Right lobe of liver (tissue), 6 donors: ENCODE measurements at regions not wholly inside any gene's neighbourhood (a gene's known extent, or its start where the extent isn't known, plus 50 kb on each side); places are given as distances from the start of the nearest gene placed in this dataset.

Experiments
- ATAC-seq, 4 donors: fragments of 200-7000 bp; cut with Tn5 transposase; one replicate each; pipeline ENCODE4 v1.9.1; 2020; ENCODE audit warnings: mild to moderate bottlenecking in 4 of 4, moderate library complexity in 4 of 4
- DNase-seq, 3 donors: peaks; one replicate each; pipeline ENCODE4 v3.0.0-alpha.2; 2020
- H3K27ac ChIP-seq, 3 donors: fragments of 200-600 bp; one replicate each; pipeline ENCODE4 v1.8.0; 2022
- H3K27me3 ChIP-seq, 2 donors: fragments of 200-600 bp; one replicate each; pipeline ENCODE4 v1.8.0; 2022
- H3K36me3 ChIP-seq, 4 donors: fragments of 200-600 bp; sonication (generic) in 1 of 4; one replicate each; pipeline versions ENCODE4 v1.5.1 to v1.8.0; 2017 to 2022; ENCODE audit warnings: control low read depth in 1 of 4
- H3K4me1 ChIP-seq, 4 donors: fragments of 200-600 bp; sonication (generic) in 1 of 4; one replicate each; pipeline versions ENCODE4 v1.5.1 to v1.8.0; 2017 to 2022; ENCODE audit warnings: control low read depth in 1 of 4
- H3K4me3 ChIP-seq, 3 donors: fragments of 200-600 bp; one replicate each; pipeline ENCODE4 v1.8.0; 2022
- H3K9me3 ChIP-seq, 4 donors: fragments of 200-600 bp; sonication (generic) in 1 of 4; one replicate each; pipeline versions ENCODE4 v1.5.1 to v1.8.0; 2017 to 2022; ENCODE audit warnings: control low read depth in 1 of 4
- CTCF ChIP-seq, 4 donors: fragments of 200-600 bp in 3 of 4; fragments of 450-650 bp in 1 of 4; IDR thresholded peaks; one replicate each; pipeline versions ENCODE4 v1.5.1 to v1.8.0; 2016 to 2022; ENCODE audit warnings: antibody characterized with exemption in 4 of 4, mild to moderate bottlenecking in 2 of 4
- POLR2A ChIP-seq: fragments of 450-650 bp; IDR thresholded peaks from one replicate; pipeline ENCODE4 v1.6.1; 2017; ENCODE audit warnings: antibody characterized with exemption, mild to moderate bottlenecking
- WGBS: methylation state at CpG from one replicate; pipeline ENCODE4 v1.1.6; 2018; ENCODE audit warnings: low coverage, low lambda C conversion rate; ENCODE audit not compliant: insufficient coverage; ENCODE audit errors: missing lambda C conversion rate; 5-methylcytosine and 5-hydroxymethylcytosine counted together
- intact Hi-C, 2 donors: fragments of 100-400 bp; cut with DNase I; formaldehyde crosslinking; loops; one replicate each; pipeline versions ENCODE4 v1.11.2 to v1.14.1; 2022
- donor health status: DM: no; HTN: yes; CAD: no.
- donor health status: DM: no; HTN: no; CAD: no.
- donor health status: DM: no; HTN: no; CAD: no.
- donor health status: DM: no; HTN: yes; CAD: no.
- donor health status: DM: no; HTN: yes; CAD: no.

DNA sequence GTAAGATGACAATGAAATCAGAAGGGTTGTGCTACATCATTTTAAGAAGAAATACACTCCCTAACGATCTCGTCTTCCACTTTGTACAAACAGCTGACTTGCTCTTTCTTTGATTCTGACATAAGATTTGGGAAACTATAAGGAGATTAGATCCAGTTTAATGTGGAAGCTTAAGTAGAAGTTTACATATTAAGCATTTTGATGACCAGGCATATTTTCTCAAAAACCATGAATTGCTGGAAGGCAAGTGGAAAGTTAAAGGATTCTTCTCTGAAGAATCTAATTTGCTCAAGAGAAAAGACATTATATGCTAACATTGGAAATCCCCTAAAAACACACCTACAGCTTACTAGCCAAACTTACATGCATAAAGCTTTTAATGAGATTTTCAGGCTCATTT lies 531.9 kb upstream of the PTPRD start:
- ATAC-seq (no peak), DNase-seq (no peak)
- 44% methylated on average over 2 of the region's 2 CpGs for WGBS
- H3K4me3 ChIP-seq, result no peak overlapping the region
- H3K36me3 ChIP-seq, result no peaks in the 10 kb centered on the region
- H3K4me1 ChIP-seq, result no peaks in the 10 kb centered on the region
- H3K9me3 ChIP-seq, result no peaks in the 10 kb centered on the region
- intact Hi-C loops, result no loop called here
- H3K27me3 ChIP-seq, result no peaks in the 10 kb centered on the region
- TF ChIP-seq POLR2A, result no peak
- TF ChIP-seq CTCF (IDR thresholded peaks at IDR 0.05), result no peak
- no peak overlapping the region for H3K27ac ChIP-seq

DNA sequence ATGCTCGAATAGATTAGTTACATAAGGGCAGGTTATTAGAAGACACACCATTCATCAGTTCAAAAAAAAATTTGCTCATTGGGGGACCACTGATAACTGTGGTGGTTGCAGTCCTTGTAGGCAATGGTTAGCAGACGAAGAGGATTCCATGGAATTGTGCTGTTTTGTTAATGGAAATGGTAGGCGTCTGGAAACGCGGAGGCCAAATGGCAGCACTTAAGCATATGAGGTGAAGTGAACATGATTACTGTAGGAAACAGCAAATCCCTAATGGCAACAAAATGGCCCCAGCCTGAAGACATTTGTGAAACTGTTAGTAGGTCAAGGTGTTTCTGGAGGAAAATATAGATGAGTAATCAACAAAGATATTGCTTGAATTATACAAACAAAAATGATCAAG lies 535.4 kb upstream of the PTPRD start:
- no peak for ATAC-seq
- TF ChIP-seq CTCF (IDR thresholded peaks at IDR 0.05) (no peak), POLR2A (no peak)
- 72% methylated on average over 5 of the region's 5 CpGs for WGBS
- Histone ChIP-seq H3K36me3 (no peaks in the 10 kb centered on the region), H3K27ac (no peak overlapping the region), H3K27me3 (no peaks in the 10 kb centered on the region), H3K4me1 (no peaks in the 10 kb centered on the region), H3K9me3 (no peaks in the 10 kb centered on the region), H3K4me3 (no peak overlapping the region)
- DNase-seq, result no peak
- intact Hi-C loops, result no loop called here

DNA sequence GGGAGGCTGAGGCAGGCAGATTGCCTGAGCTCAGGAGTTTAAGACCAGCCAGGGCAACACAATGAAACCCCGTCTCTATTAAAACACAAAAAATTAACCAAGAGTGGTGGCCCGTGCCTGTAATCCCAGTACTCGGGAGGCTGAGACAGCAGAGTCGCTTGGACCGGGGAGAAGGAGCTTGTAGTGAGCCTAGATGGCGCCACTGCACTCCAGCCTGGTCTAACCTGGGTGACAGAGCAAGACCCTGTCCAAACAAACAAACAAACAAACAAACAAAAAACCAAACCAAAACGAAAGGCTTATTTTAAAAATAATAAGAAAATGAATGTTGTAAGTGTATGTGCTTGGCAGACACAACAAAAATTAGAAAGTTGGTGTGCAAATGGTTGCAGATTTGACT lies 536.3 kb upstream of the PTPRD start:
- no peak overlapping the region for H3K27ac ChIP-seq
- TF ChIP-seq POLR2A, result no peak
- no peak for TF ChIP-seq CTCF (IDR thresholded peaks at IDR 0.05)
- H3K4me1 ChIP-seq, result no peaks in the 10 kb centered on the region
- no peak for ATAC-seq
- H3K9me3 ChIP-seq, result no peaks in the 10 kb centered on the region
- DNase-seq, result no peak
- H3K27me3 ChIP-seq, result no peaks in the 10 kb centered on the region
- no peak overlapping the region for H3K4me3 ChIP-seq
- H3K36me3 ChIP-seq, result no peaks in the 10 kb centered on the region
- intact Hi-C loops, result no loop called here
- 32% methylated on average over 7 of the region's 7 CpGs for WGBS

- no peak overlapping the region for H3K4me3 ChIP-seq
- H3K36me3 ChIP-seq, result no peaks in the 10 kb centered on the region
- TF ChIP-seq POLR2A, result no peak
- no peaks in the 10 kb centered on the region for H3K27me3 ChIP-seq
- DNase-seq (no peak), ATAC-seq (peak in 2 of 4 donors; percentile 16 to 23)
- WGBS, result no CpG with 5 or more reads among the region's 1 CpG
- H3K9me3 ChIP-seq, result no peaks in the 10 kb centered on the region
- no peak overlapping the region for H3K27ac ChIP-seq
- H3K4me1 ChIP-seq, result no peaks in the 10 kb centered on the region
- intact Hi-C loops, result no loop called here
Measured at GRCh38 chr9:11158063-11158462, 545.3 kb upstream of the PTPRD start.

DNA sequence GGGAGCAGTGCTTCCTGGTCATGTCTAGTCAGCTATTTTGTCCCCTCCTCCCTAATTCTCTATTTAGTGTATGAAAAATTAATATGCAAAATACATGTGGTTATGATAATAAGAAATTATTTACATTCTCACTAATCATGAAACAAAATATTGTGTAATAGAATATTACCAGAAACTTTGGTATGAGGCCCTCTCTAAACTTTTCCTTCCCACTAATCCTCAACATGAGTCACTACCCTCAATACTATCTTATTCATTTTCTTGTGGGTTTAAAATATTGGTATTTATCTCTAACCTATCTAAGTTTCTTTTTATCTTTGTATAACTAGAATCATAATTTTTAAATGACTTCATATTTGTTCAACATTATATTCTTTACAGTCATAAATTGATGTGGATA lies 545.9 kb upstream of the PTPRD start:
- Histone ChIP-seq H3K27me3 (no peaks in the 10 kb centered on the region), H3K4me3 (no peak overlapping the region), H3K27ac (no peak overlapping the region), H3K4me1 (no peaks in the 10 kb centered on the region), H3K36me3 (no peaks in the 10 kb centered on the region), H3K9me3 (no peaks in the 10 kb centered on the region)
- ATAC-seq (no peak), DNase-seq (no peak)
- intact Hi-C loops, result no loop called here
- TF ChIP-seq CTCF (IDR thresholded peaks at IDR 0.05), result no peak
- TF ChIP-seq POLR2A, result no peak
